ENCODE measurements at regions not wholly inside any gene's neighbourhood (a gene's known extent, or its start where the extent isn't known, plus 50 kb on each side); places are given as distances from the start of the nearest gene placed in this dataset.

DNA sequence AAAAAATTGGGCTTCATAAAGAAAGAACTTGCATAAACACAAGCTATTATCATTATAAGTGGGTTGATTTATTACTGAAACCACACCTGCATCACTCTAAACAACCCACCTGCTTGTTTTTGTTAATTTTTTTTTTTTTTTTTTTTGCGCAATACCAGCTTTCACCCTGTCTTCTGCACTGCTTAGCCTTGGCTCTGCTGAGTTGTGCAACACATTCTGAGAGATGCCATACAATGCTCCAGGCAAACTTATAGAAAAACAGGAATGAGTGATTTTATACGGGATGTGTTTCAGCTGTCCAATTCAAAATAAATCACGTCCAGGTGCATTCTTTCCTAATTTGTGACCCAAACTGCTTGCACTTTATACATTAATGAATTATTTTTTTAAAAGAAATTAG is 923.6 kb downstream of the GATA3 start:
- H3K27me3 Mint-ChIP-seq: no peaks in the 10 kb centered on the region
- intact Hi-C loops (cut with micrococcal nuclease): no loop called here
- ATAC-seq (no peak), DNase-seq (no peak)
- POLR2A ChIA-PET: no interaction called here
- peaks cover 2% of the 10 kb centered on the region for H3K36me3 Mint-ChIP-seq (ENCODE audit: low read depth)
- peaks cover 2% of the 10 kb centered on the region for H3K9me3 Mint-ChIP-seq
- TF ChIP-seq, protein P1, sequence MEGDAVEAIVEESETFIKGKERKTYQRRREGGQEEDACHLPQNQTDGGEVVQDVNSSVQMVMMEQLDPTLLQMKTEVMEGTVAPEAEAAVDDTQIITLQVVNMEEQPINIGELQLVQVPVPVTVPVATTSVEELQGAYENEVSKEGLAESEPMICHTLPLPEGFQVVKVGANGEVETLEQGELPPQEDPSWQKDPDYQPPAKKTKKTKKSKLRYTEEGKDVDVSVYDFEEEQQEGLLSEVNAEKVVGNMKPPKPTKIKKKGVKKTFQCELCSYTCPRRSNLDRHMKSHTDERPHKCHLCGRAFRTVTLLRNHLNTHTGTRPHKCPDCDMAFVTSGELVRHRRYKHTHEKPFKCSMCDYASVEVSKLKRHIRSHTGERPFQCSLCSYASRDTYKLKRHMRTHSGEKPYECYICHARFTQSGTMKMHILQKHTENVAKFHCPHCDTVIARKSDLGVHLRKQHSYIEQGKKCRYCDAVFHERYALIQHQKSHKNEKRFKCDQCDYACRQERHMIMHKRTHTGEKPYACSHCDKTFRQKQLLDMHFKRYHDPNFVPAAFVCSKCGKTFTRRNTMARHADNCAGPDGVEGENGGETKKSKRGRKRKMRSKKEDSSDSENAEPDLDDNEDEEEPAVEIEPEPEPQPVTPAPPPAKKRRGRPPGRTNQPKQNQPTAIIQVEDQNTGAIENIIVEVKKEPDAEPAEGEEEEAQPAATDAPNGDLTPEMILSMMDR (IDR thresholded peaks at IDR 0.05): no peak
- no peak overlapping the region for H3K4me3 Mint-ChIP-seq
- H3K27ac Mint-ChIP-seq: no peak overlapping the region
- peaks cover 19% of the 10 kb centered on the region for H3K4me1 Mint-ChIP-seq (ENCODE audit: low read depth)
- CTCF ChIA-PET: interaction anchor here (1.3 kb wide), 1 partner anchor 9 kb away, joined by 3 read pairs; no protein-coding TSS in a partner anchor

DNA sequence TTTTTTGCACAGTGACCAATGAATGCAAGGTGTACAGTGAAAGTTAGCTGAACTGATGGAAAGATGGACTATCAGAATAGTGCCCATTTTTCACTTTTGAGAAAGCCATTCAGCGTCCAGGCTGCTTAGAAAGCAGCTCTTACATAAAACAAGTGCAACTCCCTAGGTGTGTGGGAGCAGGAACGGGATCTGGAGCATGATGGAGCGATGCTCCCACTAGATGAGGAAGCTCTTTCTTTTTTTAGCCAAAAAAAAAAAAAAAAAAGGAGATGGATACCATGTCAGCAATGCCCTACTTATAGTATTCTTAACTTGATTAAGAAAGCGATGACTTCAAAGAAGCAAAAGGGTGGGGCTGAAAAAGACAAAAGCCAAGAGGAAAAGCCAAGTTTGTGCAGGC is 925.5 kb downstream of the GATA3 start:
- ChIA-PET CTCF (no interaction called here), POLR2A (no interaction called here)
- Mint-ChIP-seq H3K4me3 (no peak overlapping the region), H3K9me3 (peaks cover 3% of the 10 kb centered on the region), H3K4me1 (ENCODE audit: low read depth) (peaks cover 19% of the 10 kb centered on the region), H3K27me3 (no peaks in the 10 kb centered on the region), H3K27ac (no peak overlapping the region), H3K36me3 (ENCODE audit: low read depth) (peaks cover 2% of the 10 kb centered on the region)
- intact Hi-C loops (cut with micrococcal nuclease): no loop called here
- DNase-seq (no peak), ATAC-seq (no peak)
- TF ChIP-seq, protein P1 (IDR thresholded peaks at IDR 0.05): no peak

- H3K27ac Mint-ChIP-seq: peak overlapping the region; percentile 72
- no peak overlapping the region for H3K4me3 Mint-ChIP-seq
- H3K4me1 Mint-ChIP-seq (ENCODE audit: low read depth): peaks cover 14% of the 10 kb centered on the region
- ChIA-PET CTCF (interaction anchor here (1.0 to 1.1 kb wide), 2 partner anchors 14 to 187 kb away, joined by 3 read pairs; no protein-coding TSS in a partner anchor), POLR2A (interaction anchor here (0.6 kb wide), 1 partner anchor 234 kb away, joined by 3 read pairs; no protein-coding TSS in a partner anchor)
- H3K27me3 Mint-ChIP-seq: no peaks in the 10 kb centered on the region
- peak; percentile 34 for ATAC-seq
- peaks cover 3% of the 10 kb centered on the region for H3K9me3 Mint-ChIP-seq
- peaks cover 3% of the 10 kb centered on the region for H3K36me3 Mint-ChIP-seq (ENCODE audit: low read depth)
- TF ChIP-seq, protein P1 (IDR thresholded peaks at IDR 0.05): no peak
- intact Hi-C loops (cut with micrococcal nuclease): no loop called here
- no peak for DNase-seq
These were observed 926.8 kb downstream of the GATA3 start for GRCh38 chr10:8981277-8981676.

DNA sequence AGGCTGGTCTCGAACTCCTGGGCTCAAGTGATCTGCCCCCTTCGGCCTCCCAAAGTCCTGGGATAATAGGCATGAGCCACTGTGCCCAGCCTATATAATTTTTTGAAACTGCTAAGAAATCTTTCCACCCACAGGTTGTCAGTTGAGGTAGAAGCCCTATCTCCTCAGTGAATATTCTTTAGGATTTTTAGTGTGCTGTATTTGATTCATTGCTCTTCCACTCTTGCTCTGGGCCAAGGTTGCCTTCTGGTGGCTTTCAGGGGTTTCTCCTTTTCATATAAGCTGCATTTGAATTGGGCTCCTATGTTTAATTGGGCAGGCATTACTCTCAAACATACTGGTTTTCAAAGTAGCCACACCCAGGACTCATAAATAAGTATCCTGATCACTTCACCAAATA is 931.2 kb downstream of the GATA3 start:
- peaks cover 21% of the 10 kb centered on the region for H3K36me3 Mint-ChIP-seq (ENCODE audit: low read depth)
- ChIA-PET POLR2A (interaction anchor here (0.6 kb wide), 1 partner anchor 100 kb away, joined by 4 read pairs; no protein-coding TSS in a partner anchor), CTCF (interaction anchor here (1.1 kb wide), 1 partner anchor 223 kb away, joined by 4 read pairs; no protein-coding TSS in a partner anchor)
- TF ChIP-seq, protein P1 (IDR thresholded peaks at IDR 0.05): no peak
- no peaks in the 10 kb centered on the region for H3K27me3 Mint-ChIP-seq
- intact Hi-C loops (cut with micrococcal nuclease): no loop called here
- ATAC-seq (no peak), DNase-seq (no peak)
- peaks cover 3% of the 10 kb centered on the region for H3K9me3 Mint-ChIP-seq
- peak overlapping the region; percentile 3 for H3K27ac Mint-ChIP-seq
- H3K4me3 Mint-ChIP-seq: no peak overlapping the region
- peaks cover 26% of the 10 kb centered on the region for H3K4me1 Mint-ChIP-seq (ENCODE audit: low read depth)

DNA sequence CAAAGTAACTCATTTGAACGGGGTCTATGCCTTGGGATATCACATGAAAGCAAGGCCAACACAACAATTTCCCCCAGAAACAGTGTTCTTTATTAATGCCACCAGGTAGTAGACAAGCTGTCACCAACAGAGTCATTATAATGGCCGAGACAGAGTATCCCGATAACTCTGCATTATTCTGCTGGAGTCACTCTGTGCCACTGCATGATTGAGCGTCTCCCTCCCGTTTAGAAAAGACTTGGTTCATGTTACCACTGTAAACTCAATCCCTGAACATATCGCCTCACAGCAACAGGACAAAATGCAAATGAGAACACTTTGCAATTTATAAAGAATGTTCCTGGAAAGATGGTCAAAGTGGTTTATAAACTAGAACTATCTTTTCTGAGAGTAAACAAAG is 932.5 kb downstream of the GATA3 start:
- ChIA-PET POLR2A (no interaction called here), CTCF (no interaction called here)
- Mint-ChIP-seq H3K4me3 (no peak overlapping the region), H3K27me3 (no peaks in the 10 kb centered on the region), H3K36me3 (ENCODE audit: low read depth) (peaks cover 26% of the 10 kb centered on the region), H3K9me3 (peaks cover 3% of the 10 kb centered on the region), H3K4me1 (ENCODE audit: low read depth) (peaks cover 25% of the 10 kb centered on the region), H3K27ac (peak overlapping the region; percentile 38)
- intact Hi-C loops (cut with micrococcal nuclease): no loop called here
- TF ChIP-seq, protein P1 (IDR thresholded peaks at IDR 0.05): no peak
- no peak for ATAC-seq
- DNase-seq: no peak

All from activated CD8-positive, alpha-beta T cell treated with anti-CD3 and anti-CD28 coated beads for 36 hours (primary cell).